Stimulated activated CD4-positive, alpha-beta T cell treated with anti-CD3 and anti-CD28 coated beads, Interleukin-4, amount 100 ng/mL, for 1 hour (primary cell): ENCODE measurements at regions not wholly inside any gene's neighbourhood (a gene's known extent, or its start where the extent isn't known, plus 50 kb on each side); places are given as distances from the start of the nearest gene placed in this dataset.
"Not testable (repeated sequence)": the region's sequence is repeated elsewhere in the genome, so short reads cannot be mapped to it uniquely, and the experiment has no call there.

Experiments
- DNase-seq: peaks from one replicate; pipeline ENCODE4 v3.0.0-alpha.2; 2020

GRCh38 chr2:76163860-76164259 lies 453.1 kb upstream of the GCFC2 start:
- no peak for DNase-seq

GRCh38 chr2:76160670-76161069 lies 450.0 kb upstream of the GCFC2 start:
- no peak for DNase-seq

DNA sequence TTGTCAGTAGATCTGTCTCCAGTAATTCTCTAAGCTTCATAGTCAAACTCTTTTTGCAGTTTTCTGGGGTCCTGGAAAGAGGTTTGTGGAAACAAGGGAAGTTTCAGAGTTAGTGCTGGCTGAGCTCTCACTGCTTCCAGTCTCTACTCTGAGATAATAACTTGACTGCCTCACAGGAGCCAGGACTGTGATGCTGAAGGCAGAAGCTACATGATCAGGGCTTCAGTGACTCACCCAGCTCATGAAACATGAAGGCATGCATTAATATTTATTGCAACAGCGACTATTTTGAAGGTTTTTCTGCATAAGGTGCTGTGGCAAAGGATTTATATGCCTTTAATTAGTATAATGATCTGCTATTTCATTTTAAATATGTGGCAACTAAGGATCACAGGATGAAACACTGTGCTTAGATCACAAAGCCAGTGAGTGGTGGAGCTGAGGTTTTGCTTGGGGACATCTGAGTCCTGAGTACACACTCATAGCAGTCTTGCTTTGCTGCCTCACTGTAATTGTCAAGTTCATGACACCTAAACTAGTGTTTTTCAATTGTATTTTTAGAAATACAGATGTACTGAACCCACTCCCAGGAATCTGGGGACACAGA lies 448.4 kb upstream of the GCFC2 start:
- no peak for DNase-seq

DNA sequence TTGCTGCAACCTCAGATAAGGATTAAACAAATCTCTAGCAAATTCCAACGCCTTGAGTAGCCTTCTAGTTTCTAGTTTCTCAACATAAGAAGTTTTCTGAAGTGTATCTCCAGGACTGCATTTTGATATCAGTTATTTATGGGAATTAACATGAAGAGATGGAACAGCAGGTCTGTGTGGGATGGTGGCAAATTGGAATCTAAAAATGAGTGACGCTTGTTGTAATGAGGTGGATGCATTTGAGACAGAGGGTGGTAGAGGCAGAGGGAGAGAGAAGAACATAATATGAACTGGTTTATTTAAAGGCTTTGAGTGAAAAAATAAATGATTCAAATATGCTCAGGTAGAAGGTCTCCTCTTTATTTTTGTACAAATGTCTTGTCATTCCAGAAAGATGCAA lies 446.8 kb upstream of the GCFC2 start:
- no peak for DNase-seq

DNA sequence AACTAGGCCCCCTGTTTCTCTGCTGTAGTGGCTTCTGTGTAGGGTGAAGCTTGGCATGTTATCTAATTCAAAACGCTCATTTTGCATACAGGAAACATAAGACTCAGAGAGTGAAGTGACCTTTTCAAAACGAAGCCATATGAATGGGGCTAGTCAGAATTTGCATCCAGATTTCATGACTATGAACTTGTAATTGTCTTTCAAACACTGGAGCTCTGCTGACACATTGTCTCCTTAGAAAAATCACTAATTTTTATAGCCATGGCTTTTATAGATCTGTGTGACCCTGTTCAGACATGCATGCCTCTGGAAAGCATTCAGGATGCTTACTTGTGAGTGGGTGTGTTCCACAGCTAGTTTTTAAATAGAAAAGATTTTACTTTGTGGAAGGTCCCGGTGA lies 444.3 kb upstream of the GCFC2 start:
- DNase-seq, result no peak

- no peak for DNase-seq
These were observed 439.1 kb upstream of the GCFC2 start for GRCh38 chr2:76149846-76150245.

DNA sequence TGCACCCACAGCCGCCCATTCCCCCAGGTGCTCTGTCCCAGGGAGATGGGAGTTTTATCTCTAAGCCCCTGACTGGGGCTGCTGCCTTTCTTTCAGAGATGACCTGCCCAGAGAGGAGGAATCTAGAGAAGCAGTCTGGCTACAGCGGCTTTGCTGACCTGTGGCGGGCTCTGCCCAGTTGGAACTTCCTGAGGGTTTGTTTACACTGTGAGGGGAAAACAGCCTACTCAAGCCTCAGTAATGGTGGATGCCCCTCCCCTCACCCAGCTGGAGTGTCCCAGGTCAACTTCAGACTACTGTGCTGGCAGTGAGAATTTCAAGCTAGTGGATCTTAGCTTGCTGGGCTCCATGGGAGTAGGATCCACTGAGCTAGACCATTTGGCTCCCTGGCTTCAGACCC lies 428.6 kb upstream of the GCFC2 start:
- not testable (repeated sequence) for DNase-seq

GRCh38 chr2:76128622-76129021 lies 417.9 kb upstream of the GCFC2 start:
- no peak for DNase-seq

DNA sequence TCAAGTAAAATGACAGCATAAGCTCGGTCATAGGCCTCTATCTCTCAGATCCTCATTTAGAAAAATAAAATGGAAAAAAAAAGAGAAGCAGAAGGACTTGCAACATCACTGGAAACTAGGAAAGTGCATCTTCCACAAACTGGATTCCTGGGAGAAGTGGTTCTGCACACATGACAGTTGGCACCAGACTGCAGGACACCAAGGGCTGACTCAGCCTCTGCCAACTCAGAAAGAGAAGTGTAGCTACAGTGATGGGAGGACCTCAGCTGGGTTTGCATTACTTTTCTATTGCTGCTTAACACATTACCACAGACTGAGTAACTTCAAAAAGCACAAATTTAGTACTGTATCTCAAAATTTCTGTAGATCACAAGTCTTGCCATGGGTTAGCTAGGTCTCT lies 409.5 kb upstream of the GCFC2 start:
- DNase-seq, result no peak

DNA sequence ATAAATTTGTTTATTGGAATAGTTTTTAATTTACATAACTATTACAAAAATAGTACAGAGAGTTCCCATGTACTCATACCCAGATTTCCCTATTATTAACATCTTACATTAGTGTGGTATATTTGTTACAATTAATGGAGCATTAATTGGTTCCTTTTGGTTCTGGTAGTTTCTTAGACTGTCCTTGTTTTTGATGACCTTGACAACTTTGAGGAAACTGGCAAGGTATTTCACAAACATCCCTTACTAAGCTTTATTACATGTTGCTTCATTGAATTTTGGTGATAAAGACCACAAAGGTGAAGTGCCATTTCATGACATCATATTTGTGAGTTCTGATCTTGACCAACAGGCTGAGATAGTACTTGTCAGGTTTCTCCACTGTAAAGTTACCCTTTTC lies 379.0 kb upstream of the GCFC2 start:
- DNase-seq, result no peak

DNA sequence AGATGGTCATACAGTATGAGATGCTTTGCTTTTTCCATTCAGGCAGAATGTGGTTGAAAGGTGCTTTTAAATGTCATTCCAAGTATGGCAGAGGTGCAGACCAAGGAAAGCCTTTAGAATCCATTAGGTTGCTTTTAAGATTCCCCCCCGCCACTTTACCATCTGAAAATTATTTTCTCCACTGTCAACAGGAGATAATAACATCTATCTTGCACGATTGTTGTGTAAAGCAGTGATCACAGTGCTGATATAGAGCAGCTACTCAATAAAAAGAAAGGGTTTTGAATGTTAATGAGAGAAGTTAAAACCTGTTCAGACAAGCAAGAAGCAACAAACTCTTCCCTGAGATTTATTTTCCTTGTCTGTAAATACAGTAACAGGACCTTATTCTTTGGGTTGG lies 372.5 kb upstream of the GCFC2 start:
- DNase-seq, result no peak

- no peak for DNase-seq
These were observed 371.8 kb upstream of the GCFC2 start for GRCh38 chr2:76082509-76082908.

DNA sequence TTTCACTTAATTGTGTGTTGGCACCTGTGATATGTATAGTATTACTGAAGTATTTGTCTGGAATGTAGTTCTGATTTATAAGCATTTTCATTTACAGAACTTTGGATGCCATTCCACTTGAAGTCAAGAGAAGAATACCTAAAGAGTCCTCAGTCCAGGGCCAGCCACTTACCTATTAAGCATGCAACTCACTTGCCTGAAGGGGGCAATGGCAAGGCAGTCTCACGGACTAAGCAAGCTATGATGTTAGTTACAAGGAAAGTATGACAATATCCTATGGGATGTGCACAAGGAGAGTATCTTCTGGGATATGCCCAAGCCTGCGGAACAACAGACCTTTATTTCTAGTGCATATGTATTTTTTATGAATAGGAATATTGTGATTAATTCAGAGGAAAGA lies 369.4 kb upstream of the GCFC2 start:
- no peak for DNase-seq

DNA sequence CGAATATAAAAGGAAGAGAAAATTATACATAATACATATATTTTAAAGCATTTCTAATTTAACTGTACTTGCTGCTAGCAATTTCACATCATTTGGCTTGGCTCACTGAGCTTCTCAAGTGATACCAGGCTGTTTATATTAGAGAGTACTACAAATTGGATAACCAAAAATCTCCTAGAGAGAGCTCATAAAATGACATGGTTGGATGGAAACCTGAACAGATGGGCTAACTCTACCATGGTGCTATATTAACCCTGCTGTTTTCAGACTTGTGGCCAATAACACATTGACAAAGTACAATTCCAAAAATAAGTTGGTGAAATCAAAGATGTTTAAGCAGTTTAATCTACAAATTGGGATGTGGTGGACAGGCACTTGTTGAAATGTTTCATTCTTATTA lies 364.4 kb upstream of the GCFC2 start:
- DNase-seq, result no peak

DNA sequence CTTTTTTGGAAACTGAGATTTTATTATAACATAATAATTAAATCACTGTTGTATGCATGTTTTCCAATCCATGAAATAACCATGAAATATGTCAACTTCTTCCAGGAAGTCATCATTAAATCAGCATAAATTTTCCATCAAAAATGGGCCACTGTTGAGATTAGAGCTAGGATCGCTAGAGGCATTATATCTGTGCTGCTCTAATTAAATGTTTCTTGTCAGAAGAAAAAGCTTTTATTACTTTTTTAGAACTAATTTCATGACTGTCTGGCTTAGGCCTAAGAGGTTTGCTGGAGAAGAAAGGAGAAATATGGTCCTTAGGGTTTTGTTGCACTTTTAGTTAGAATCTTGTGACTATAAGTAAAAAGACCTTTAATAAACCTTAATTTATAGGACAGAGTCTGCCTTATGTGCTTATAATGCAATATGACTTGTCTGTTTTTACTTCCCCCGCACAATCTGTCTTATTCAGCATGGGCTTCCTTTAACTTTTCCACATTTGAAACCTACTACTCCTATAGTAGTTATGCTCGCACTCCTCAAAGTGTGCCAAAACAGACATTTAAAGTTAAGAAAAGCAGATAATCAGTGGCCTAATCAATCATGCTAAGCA lies 363.4 kb upstream of the GCFC2 start:
- no peak for DNase-seq

GRCh38 chr2:76050196-76050595 lies 339.5 kb upstream of the GCFC2 start:
- DNase-seq, result no peak

GRCh38 chr2:76044701-76045100 lies 334.0 kb upstream of the GCFC2 start:
- no peak for DNase-seq

- DNase-seq, result no peak
These were observed 328.8 kb upstream of the GCFC2 start for GRCh38 chr2:76039505-76039904.

GRCh38 chr2:76027761-76028160 lies 317.0 kb upstream of the GCFC2 start:
- DNase-seq, result no peak

DNA sequence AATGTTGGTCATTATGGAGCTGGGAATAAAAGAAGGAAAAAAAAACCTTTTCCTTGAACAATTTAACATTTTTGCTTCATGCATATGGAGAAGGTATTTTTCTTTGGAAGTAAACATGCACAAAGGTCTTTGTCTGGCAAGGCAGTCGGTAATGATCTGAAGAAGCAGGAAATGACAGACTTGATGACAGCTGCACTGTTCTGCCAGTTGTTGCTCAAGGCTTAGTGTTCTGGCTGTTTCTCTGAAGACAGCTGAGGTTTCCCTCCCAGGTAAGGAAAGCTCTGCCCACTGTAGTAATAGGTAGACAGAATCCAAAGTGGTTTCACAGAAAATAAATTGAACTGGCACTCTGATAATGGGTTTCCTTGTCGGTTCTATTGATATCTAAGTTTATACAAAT lies 308.4 kb upstream of the GCFC2 start:
- no peak for DNase-seq

DNA sequence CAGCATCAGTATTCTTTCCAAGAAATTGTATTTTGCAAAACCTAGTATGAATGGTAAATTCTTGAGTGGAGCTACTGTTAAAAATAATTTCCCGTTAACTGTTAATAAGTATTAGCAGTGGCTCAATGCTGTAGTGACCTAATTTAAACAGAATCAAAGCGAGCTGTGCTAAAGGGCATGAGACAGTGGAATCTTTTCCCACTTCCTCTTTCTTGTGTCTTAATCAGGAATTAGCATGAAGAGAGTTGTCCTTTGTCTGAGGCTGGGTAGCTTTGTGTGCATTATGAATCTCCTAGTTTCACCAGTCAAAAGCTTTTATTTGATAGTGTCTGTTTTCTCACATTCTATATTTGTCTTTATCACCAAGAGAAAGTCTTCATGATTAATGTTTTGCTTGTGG lies 298.8 kb upstream of the GCFC2 start:
- no peak for DNase-seq

GRCh38 chr2:76008001-76008702 lies 297.4 kb upstream of the GCFC2 start:
- no peak for DNase-seq

DNA sequence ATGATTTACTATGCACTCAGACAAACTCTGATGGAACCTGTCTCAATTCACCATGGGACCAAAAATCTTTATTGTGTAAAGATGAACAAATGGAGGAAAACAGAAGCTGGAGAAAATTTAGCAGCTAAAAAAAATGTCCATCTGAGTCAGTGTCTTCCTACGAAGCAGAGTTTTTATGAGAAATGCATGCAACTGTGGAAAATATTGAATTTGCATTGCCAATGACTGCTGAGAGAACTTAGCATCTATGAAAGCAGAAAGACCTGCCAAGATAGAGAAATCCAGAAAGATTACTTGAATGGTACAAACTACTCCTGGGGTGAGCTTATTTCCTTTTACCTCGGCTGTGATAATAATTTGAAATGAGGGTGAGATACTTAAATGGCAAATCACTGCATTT lies 289.7 kb upstream of the GCFC2 start:
- no peak for DNase-seq

DNA sequence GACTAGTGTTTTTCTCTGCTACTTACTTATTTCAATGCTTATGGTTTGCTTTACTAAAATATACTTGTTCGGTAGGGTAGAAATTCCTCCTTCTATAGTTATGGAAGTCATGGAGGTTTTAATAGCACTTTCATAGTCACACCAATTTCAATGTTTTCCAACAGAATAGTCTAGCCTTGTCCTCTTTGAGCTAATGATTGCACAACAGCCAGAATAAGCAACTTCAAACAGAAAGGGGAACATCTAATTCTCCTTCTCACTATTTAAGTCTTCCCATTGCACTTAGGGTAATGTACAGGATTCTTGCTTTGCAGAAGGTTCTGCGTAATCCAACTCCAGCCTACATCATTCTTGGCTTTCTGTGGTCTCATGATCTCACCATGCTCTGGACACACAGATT lies 287.7 kb upstream of the GCFC2 start:
- DNase-seq, result no peak

DNA sequence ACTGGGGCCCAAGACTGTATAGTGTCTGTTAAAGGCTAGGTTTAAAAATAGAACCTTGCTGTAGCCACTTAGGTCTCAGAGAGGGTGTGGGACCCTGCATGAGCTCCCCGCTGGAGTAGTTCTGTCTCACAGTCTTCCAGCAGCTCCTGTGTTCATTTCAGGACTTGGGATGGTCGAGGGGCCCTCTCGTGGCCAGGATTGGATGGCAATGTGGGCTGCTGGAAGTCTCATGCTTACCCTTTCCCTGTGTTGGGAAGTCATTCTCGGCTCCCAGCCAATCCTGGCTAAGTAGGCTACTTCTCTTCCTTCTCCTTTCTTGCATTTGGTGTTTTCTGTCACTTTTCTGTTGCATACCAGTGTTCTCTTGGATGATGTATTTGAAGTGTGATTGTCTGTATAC lies 284.0 kb upstream of the GCFC2 start:
- no peak for DNase-seq
